Fibroblast of villous mesenchyme (primary cell): ENCODE measurements at regions not wholly inside any gene's neighbourhood (a gene's known extent, or its start where the extent isn't known, plus 50 kb on each side); places are given as distances from the start of the nearest gene placed in this dataset.

Experiments used
- DNase-seq: peaks from one replicate; pipeline ENCODE4 v3.0.0-alpha.2; 2010; ENCODE audit warnings: low read depth
- H3K4me3 ChIP-seq: 2 replicates; pipeline ENCODE4 v1.5.1; 2011; ENCODE audit warnings: low read depth, mild to moderate bottlenecking, low read length
- CTCF ChIP-seq: IDR thresholded peaks from 2 replicates; pipeline ENCODE4 v1.5.1; 2012; ENCODE audit warnings: low read depth, mild to moderate bottlenecking, low read length; ENCODE audit not compliant: insufficient read depth

- no peak for TF ChIP-seq CTCF
- DNase-seq, result no peak
- no peak overlapping the region for H3K4me3 ChIP-seq
Observed at GRCh38 chr7:155224116-155224811, 73.4 kb upstream of the INSIG1 start.

GRCh38 chr7:155225095-155225494 is 72.6 kb upstream of the INSIG1 start:
- TF ChIP-seq CTCF, result no peak
- H3K4me3 ChIP-seq, result no peak overlapping the region
- DNase-seq, result no peak

- TF ChIP-seq CTCF, result no peak
- no peak for DNase-seq
- no peak overlapping the region for H3K4me3 ChIP-seq
Observed at GRCh38 chr7:155225516-155225915, 72.2 kb upstream of the INSIG1 start.

- H3K4me3 ChIP-seq, result no peak overlapping the region
- no peak for TF ChIP-seq CTCF
- no peak for DNase-seq
Observed at GRCh38 chr7:155226261-155227003, 71.2 kb upstream of the INSIG1 start.

- H3K4me3 ChIP-seq, result no peak overlapping the region
- no peak for DNase-seq
- TF ChIP-seq CTCF, result no peak
Observed at GRCh38 chr7:155227004-155227787, 70.5 kb upstream of the INSIG1 start.

GRCh38 chr7:155227788-155228458 is 69.8 kb upstream of the INSIG1 start:
- no peak for TF ChIP-seq CTCF
- no peak overlapping the region for H3K4me3 ChIP-seq
- DNase-seq, result no peak
